ENCODE measurements at regions not wholly inside any gene's neighbourhood (a gene's known extent, or its start where the extent isn't known, plus 50 kb on each side); places are given as distances from the start of the nearest gene placed in this dataset.

DNA sequence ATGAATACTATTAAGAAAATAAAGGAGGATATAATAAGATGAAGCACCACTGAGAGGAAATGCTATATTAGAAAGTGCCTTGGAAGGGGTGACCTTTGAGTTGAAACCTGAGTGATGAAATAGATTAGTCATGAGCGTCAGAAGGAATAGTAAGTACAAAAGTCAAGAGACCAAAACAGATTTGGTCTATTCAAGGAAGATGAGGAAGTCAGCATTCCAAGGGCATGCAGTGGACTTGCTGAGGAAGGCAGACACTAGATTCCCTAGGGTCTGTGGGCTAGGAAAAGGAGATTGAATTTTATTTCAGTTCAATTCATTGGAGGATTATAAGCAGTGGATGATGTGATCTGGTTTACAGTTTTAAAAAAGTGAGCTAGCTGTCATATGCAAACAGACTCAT lies 73.0 kb upstream of the WDFY3 start:
- TF ChIP-seq SUZ12 (IDR thresholded peaks at IDR 0.05; ENCODE audit: extremely low read depth, insufficient read depth, insufficient read length) = no peak
- TF ChIP-seq YY1 (IDR thresholded peaks at IDR 0.05; ENCODE audit: insufficient read depth, insufficient read length) = no peak

All from NT2/D1 (cell line).